ENCODE measurements at regions not wholly inside any gene's neighbourhood (a gene's known extent, or its start where the extent isn't known, plus 50 kb on each side); places are given as distances from the start of the nearest gene placed in this dataset.

DNA sequence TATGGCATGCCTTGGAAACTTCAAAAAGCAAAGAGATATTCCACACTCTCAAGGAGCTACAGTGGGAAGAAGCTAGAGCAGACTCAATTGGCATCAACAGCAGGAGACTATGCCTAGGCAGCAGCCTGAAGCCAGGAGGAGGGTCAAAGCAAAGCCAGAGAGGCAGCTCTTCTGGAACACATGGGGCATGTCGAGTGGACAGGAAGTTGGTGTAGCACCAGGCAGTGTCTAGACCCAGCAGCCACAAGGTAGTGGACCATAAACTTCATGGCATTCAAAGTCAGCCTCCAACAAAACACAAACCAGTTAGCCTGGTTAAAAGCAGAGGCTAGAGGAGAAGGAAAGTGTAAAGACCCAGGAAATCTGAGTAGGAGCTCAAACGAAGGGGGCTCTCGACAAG lies 311.2 kb upstream of the PKDCC start:
- H3K27me3 Mint-ChIP-seq (ENCODE audit: low read depth in 3 of 3): peaks cover 0 to 2% (median 1%) of the 10 kb centered on the region in 3 donors

DNA sequence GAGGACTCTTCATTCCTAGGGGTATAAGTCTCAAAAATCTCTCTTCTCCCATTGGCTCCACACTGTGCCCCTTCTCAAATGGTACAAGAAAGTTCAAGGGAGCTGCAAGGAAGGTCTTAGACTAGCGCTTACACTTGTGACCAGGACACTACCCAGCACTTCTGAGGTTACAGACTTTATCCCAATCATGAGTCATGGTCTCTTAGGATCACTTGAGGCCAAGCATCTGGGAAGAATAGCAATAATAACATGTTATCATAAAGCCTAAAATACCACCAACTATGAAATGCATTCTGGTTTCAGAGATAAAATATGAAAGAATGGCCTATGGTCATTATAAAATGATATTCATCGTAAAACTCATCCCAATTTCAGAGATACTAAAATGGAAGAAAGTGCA lies 309.9 kb upstream of the PKDCC start:
- intact Hi-C loops (cut with micrococcal nuclease): no loop called here
- Mint-ChIP-seq H3K4me1 (peaks cover 21% of the 10 kb centered on the region), H3K9me3 (peaks cover 0 to 10% (median 2%) of the 10 kb centered on the region in 7 donors), H3K27me3 (ENCODE audit: low read depth in 3 of 3) (peaks cover 0 to 2% (median 1%) of the 10 kb centered on the region in 3 donors), H3K27ac (no peak overlapping the region), H3K4me3 (no peak overlapping the region), H3K36me3 (no peaks in the 10 kb centered on the region)
- no peak for DNase-seq
- Histone ChIP-seq H2AFZ (ENCODE audit: insufficient read depth, low read depth, low read length, poor library complexity, severe bottlenecking) (no peak overlapping the region), H3K9me3 (replicated peaks in 1 of 2; ENCODE audit: control insufficient read depth in 1 of 2, insufficient read depth in 1 of 2, low read length in 2 of 2) (no peaks in the 10 kb centered on the region), H4K20me1 (ENCODE audit: insufficient read depth, low read length) (no peaks in the 10 kb centered on the region), H3K27me3 (ENCODE audit: control insufficient read depth in 2 of 2, insufficient read depth in 2 of 2, low read length in 2 of 2) (no peaks in the 10 kb centered on the region), H3K4me1 (ENCODE audit: control insufficient read depth in 1 of 2, insufficient read depth in 2 of 2, low read length in 2 of 2) (peaks cover 18 to 21% of the 10 kb centered on the region in 2 donors), H3K9ac (ENCODE audit: insufficient read depth, low read length, poor library complexity, severe bottlenecking) (no peak overlapping the region), H3K27ac (ENCODE audit: low read depth in 1 of 2, low read length in 2 of 2) (no peak overlapping the region), H3K4me3 (replicated peaks in 1 of 3; ENCODE audit: low read depth in 2 of 3, low read length in 3 of 3) (no peak overlapping the region), H3K4me2 (replicated peaks; ENCODE audit: extremely low read depth, low read length, poor library complexity, severe bottlenecking) (no peak overlapping the region), H3K79me2 (ENCODE audit: insufficient read depth, low read length) (no peaks in the 10 kb centered on the region), H3K36me3 (replicated peaks in 1 of 2; ENCODE audit: control insufficient read depth in 1 of 2, insufficient read depth in 2 of 2, low read length in 2 of 2) (no peaks in the 10 kb centered on the region)
- WGBS (ENCODE audit: insufficient coverage): no CpG with 5 or more reads among the region's 2 CpGs
- TF ChIP-seq CTCF (IDR thresholded peaks at IDR 0.05): no peak

More for the DNA sequence above, 311.2 kb upstream of the PKDCC start:
- Histone ChIP-seq H2AFZ (ENCODE audit: insufficient read depth, low read depth, low read length, poor library complexity, severe bottlenecking) (peak overlapping the region; percentile 41), H4K20me1 (ENCODE audit: insufficient read depth, low read length) (no peaks in the 10 kb centered on the region), H3K9ac (ENCODE audit: insufficient read depth, low read length, poor library complexity, severe bottlenecking) (no peak overlapping the region), H3K79me2 (ENCODE audit: insufficient read depth, low read length) (no peaks in the 10 kb centered on the region), H3K27me3 (ENCODE audit: control insufficient read depth in 2 of 2, insufficient read depth in 2 of 2, low read length in 2 of 2) (no peaks in the 10 kb centered on the region), H3K4me1 (ENCODE audit: control insufficient read depth in 1 of 2, insufficient read depth in 2 of 2, low read length in 2 of 2) (peaks cover 18 to 20% of the 10 kb centered on the region in 2 donors), H3K4me3 (replicated peaks in 1 of 3; ENCODE audit: low read depth in 2 of 3, low read length in 3 of 3) (peak overlapping the region in 1 of 3 experiments; percentile 26), H3K9me3 (replicated peaks in 1 of 2; ENCODE audit: control insufficient read depth in 1 of 2, insufficient read depth in 1 of 2, low read length in 2 of 2) (no peaks in the 10 kb centered on the region), H3K27ac (ENCODE audit: low read depth in 1 of 2, low read length in 2 of 2) (peak overlapping the region; percentile 8 to 69), H3K36me3 (replicated peaks in 1 of 2; ENCODE audit: control insufficient read depth in 1 of 2, insufficient read depth in 2 of 2, low read length in 2 of 2) (no peaks in the 10 kb centered on the region), H3K4me2 (replicated peaks; ENCODE audit: extremely low read depth, low read length, poor library complexity, severe bottlenecking) (peak overlapping the region; percentile 39)
- Mint-ChIP-seq H3K9me3 (peaks cover 0 to 10% (median 2%) of the 10 kb centered on the region in 7 donors), H3K36me3 (no peaks in the 10 kb centered on the region), H3K27ac (peak overlapping the region; percentile 37 to 90 (median 81)), H3K4me3 (no peak overlapping the region), H3K4me1 (peaks cover 21% of the 10 kb centered on the region)
- no CpG with 5 or more reads among the region's 3 CpGs for WGBS (ENCODE audit: insufficient coverage)
- DNase-seq: no peak
- TF ChIP-seq CTCF (IDR thresholded peaks at IDR 0.05): no peak
- intact Hi-C loops (cut with micrococcal nuclease): no loop called here
